WTC11 (cell line): ENCODE measurements at regions not wholly inside any gene's neighbourhood (a gene's known extent, or its start where the extent isn't known, plus 50 kb on each side); places are given as distances from the start of the nearest gene placed in this dataset.

Experiments used
- E2F4 ChIP-seq: sonication (generic); formaldehyde crosslinking; IDR thresholded peaks from 2 replicates; pipeline ENCODE4 v1.8.1; 2022; ENCODE audit warnings: low read depth, mild to moderate bottlenecking, moderate library complexity, missing genetic modification reagents, borderline replicate concordance
- ERG ChIP-seq: fragments of 250-450 bp; sonication (Bioruptor Pico); IDR thresholded peaks from 2 replicates; pipeline ENCODE4 v1.8.0; 2021; ENCODE audit warnings: mild to moderate bottlenecking
- FOXP4 ChIP-seq: sonication (generic); formaldehyde crosslinking; IDR thresholded peaks from 2 replicates; pipeline ENCODE4 v1.8.0; 2022; ENCODE audit warnings: mild to moderate bottlenecking, missing genetic modification reagents
- MLX ChIP-seq: sonication (generic); formaldehyde crosslinking; IDR thresholded peaks from 2 replicates; pipeline ENCODE4 v1.8.1; 2023; ENCODE audit warnings: mild to moderate bottlenecking, missing genetic modification reagents, moderate library complexity
- NFE2L1 ChIP-seq: sonication (generic); formaldehyde crosslinking; IDR thresholded peaks from 2 replicates; pipeline ENCODE4 v1.8.1; 2023; ENCODE audit warnings: missing genetic modification reagents
- PRDM15 ChIP-seq: sonication (generic); formaldehyde crosslinking; IDR thresholded peaks from 2 replicates; pipeline ENCODE4 v1.8.0; 2022; ENCODE audit warnings: missing genetic modification reagents
- PRRX2 ChIP-seq: fragments of 250-450 bp; sonication (Bioruptor Pico); IDR thresholded peaks from 2 replicates; pipeline ENCODE4 v1.8.0; 2021; ENCODE audit warnings: mild to moderate bottlenecking
- SMAD3 ChIP-seq: sonication (generic); formaldehyde crosslinking; IDR thresholded peaks from 2 replicates; pipeline ENCODE4 v1.8.0; 2022; ENCODE audit warnings: missing genetic modification reagents, mild to moderate bottlenecking, borderline replicate concordance
- STAT6 ChIP-seq: sonication (generic); formaldehyde crosslinking; conservative IDR thresholded peaks from 2 replicates; pipeline ENCODE4 v1.8.1; 2023; ENCODE audit warnings: mild to moderate bottlenecking, low read depth, missing genetic modification reagents, moderate library complexity
- TEAD1 ChIP-seq: sonication (generic); formaldehyde crosslinking; IDR thresholded peaks from 2 replicates; pipeline ENCODE4 v1.8.0; 2022; ENCODE audit warnings: mild to moderate bottlenecking, missing genetic modification reagents
- USF1 ChIP-seq: sonication (generic); formaldehyde crosslinking; IDR thresholded peaks from 2 replicates; pipeline ENCODE4 v1.8.0; 2022; ENCODE audit warnings: mild to moderate bottlenecking, missing genetic modification reagents
- USF2 ChIP-seq: sonication (generic); formaldehyde crosslinking; IDR thresholded peaks from 2 replicates; pipeline ENCODE4 v1.8.1; 2023; ENCODE audit warnings: mild to moderate bottlenecking, missing genetic modification reagents, moderate library complexity
- ZNF263 ChIP-seq: sonication (generic); formaldehyde crosslinking; IDR thresholded peaks from 2 replicates; pipeline ENCODE4 v1.8.1; 2022; ENCODE audit warnings: low read depth, mild to moderate bottlenecking, moderate library complexity, missing genetic modification reagents
- ZNF423 ChIP-seq: fragments of 250-450 bp; sonication (Bioruptor Pico); IDR thresholded peaks from 2 replicates; pipeline ENCODE4 v2.1.2; 2022; ENCODE audit warnings: mild to moderate bottlenecking, moderate library complexity

- no peak for TF ChIP-seq STAT6 (CRISPR knock-in tag)
- no peak for TF ChIP-seq TEAD1 (CRISPR knock-in tag)
- no peak for TF ChIP-seq ERG
- TF ChIP-seq USF1 (CRISPR knock-in tag), result no peak
- TF ChIP-seq MLX (CRISPR knock-in tag), result no peak
- TF ChIP-seq PRRX2 (CRISPR knock-in tag), result no peak
- TF ChIP-seq ZNF423 (CRISPR knock-in tag), result no peak
- no peak for TF ChIP-seq USF2
- no peak for TF ChIP-seq SMAD3 (CRISPR knock-in tag)
- no peak for TF ChIP-seq ZNF263
- no peak for TF ChIP-seq E2F4
- TF ChIP-seq PRDM15 (CRISPR knock-in tag), result no peak
- TF ChIP-seq NFE2L1 (CRISPR knock-in tag), result no peak
- TF ChIP-seq FOXP4 (CRISPR knock-in tag), result no peak
Measured at GRCh38 chr3:135451037-135451785, 514.3 kb upstream of the PPP2R3A start (continued).
